LNCAP (cell line): ENCODE measurements at regions not wholly inside any gene's neighbourhood (a gene's known extent, or its start where the extent isn't known, plus 50 kb on each side); places are given as distances from the start of the nearest gene placed in this dataset.
A peak's percentile ranks its signal among the peaks of the same experiment; 100 is the strongest.

ENCODE experiments used
- CTCF ChIP-seq: fragments of 450-650 bp; IDR thresholded peaks from 2 replicates; pipeline ENCODE4 v1.5.1; 2017; ENCODE audit warnings: mild to moderate bottlenecking

- TF ChIP-seq CTCF, result no peak
These were observed 184.4 kb upstream of the CXorf66 start for GRCh38 chrX:140149761-140150160.

- TF ChIP-seq CTCF, result peak; percentile 53
These were observed 176.2 kb upstream of the CXorf66 start for GRCh38 chrX:140141444-140142029.

- TF ChIP-seq CTCF, result no peak
These were observed 167.6 kb upstream of the CXorf66 start for GRCh38 chrX:140132937-140133336.

- peak; percentile 28; the same call in 1 of the 2 replicates for TF ChIP-seq CTCF
These were observed 158.1 kb upstream of the CXorf66 start for GRCh38 chrX:140123446-140123845.

- no peak for TF ChIP-seq CTCF
These were observed 144.8 kb upstream of the CXorf66 start for GRCh38 chrX:140110081-140110650.

GRCh38 chrX:140104760-140105159 lies 139.4 kb upstream of the CXorf66 start:
- TF ChIP-seq CTCF, result no peak

GRCh38 chrX:140099221-140099620 lies 133.9 kb upstream of the CXorf66 start:
- no peak for TF ChIP-seq CTCF

GRCh38 chrX:140092121-140092520 lies 126.8 kb upstream of the CXorf66 start:
- TF ChIP-seq CTCF, result no peak
